Osteoblast (primary cell): ENCODE measurements at regions not wholly inside any gene's neighbourhood (a gene's known extent, or its start where the extent isn't known, plus 50 kb on each side); places are given as distances from the start of the nearest gene placed in this dataset.

Source experiments
- DNase-seq: peaks from one replicate; pipeline ENCODE4 v3.0.0; 2011; ENCODE audit warnings: low spot score, mixed read lengths; ENCODE audit not compliant: insufficient read length; ENCODE audit errors: missing footprints
- H2AFZ ChIP-seq: 2 replicates; pipeline ENCODE4 v1.6.0; 2011; ENCODE audit warnings: mild to moderate bottlenecking, low read length
- H3K27ac ChIP-seq: 2 replicates; pipeline ENCODE4 v1.5.1; 2011; ENCODE audit warnings: mild to moderate bottlenecking, low read depth, low read length, moderate library complexity
- H3K27me3 ChIP-seq: 2 replicates; pipeline ENCODE4 v1.6.0; 2012; ENCODE audit warnings: mild to moderate bottlenecking, control low read depth, inconsistent platforms, low read length, moderate library complexity; ENCODE audit not compliant: insufficient read depth
- H3K36me3 ChIP-seq: 2 replicates; pipeline ENCODE4 v1.5.1; 2011; ENCODE audit warnings: mild to moderate bottlenecking, low read length, control low read depth, moderate library complexity; ENCODE audit not compliant: insufficient read depth
- H3K4me1 ChIP-seq: 2 replicates; pipeline ENCODE4 v1.5.1; 2011; ENCODE audit warnings: mild to moderate bottlenecking, low read length, control low read depth, moderate library complexity; ENCODE audit not compliant: insufficient read depth
- H3K4me2 ChIP-seq: 2 replicates; pipeline ENCODE4 v1.6.0; 2011; ENCODE audit warnings: mild to moderate bottlenecking, low read length; ENCODE audit not compliant: insufficient read depth
- H3K4me3 ChIP-seq: fragments of 200-600 bp; sonication (generic); 3 replicates; pipeline ENCODE4 v1.5.1; 2012; ENCODE audit warnings: mild to moderate bottlenecking, low read length, inconsistent platforms; ENCODE audit not compliant: insufficient read depth
- H3K79me2 ChIP-seq: 2 replicates; pipeline ENCODE4 v1.6.0; 2012; ENCODE audit warnings: mild to moderate bottlenecking, low read length, control low read depth, inconsistent platforms; ENCODE audit not compliant: insufficient read depth
- H3K9me3 ChIP-seq: 2 replicates; pipeline ENCODE4 v1.5.1; 2011; ENCODE audit warnings: low read depth, low read length, control low read depth
- H4K20me1 ChIP-seq: 2 replicates; pipeline ENCODE4 v1.6.0; 2012; ENCODE audit warnings: mild to moderate bottlenecking, low read length, control low read depth; ENCODE audit not compliant: insufficient read depth
- TF ChIP-seq, protein P1 (sequence below): IDR thresholded peaks from 2 replicates; pipeline ENCODE4 v1.5.1; 2011; ENCODE audit warnings: mild to moderate bottlenecking, low read depth, low read length, moderate library complexity; ENCODE audit errors: extremely low read depth

DNA sequence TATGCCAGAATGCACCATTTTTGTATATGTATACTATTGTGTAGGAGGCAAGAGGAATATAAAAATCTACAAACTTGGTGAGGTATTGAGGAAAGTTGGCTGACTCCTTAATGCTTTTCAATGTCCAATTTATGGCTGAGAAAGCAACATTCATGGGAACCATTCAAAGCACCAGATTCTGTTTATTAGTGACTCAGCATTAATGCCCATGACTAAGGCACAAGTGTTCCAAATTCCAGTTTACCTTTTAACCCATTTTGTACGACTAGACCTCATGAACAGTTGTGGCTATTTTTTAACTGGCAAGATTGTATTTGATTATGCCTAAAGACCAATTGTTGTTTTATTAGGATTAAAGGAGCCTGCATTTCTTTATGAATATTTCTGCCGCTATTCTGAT is 375.4 kb upstream of the ATP2B1 start:
- TF ChIP-seq, protein P1, sequence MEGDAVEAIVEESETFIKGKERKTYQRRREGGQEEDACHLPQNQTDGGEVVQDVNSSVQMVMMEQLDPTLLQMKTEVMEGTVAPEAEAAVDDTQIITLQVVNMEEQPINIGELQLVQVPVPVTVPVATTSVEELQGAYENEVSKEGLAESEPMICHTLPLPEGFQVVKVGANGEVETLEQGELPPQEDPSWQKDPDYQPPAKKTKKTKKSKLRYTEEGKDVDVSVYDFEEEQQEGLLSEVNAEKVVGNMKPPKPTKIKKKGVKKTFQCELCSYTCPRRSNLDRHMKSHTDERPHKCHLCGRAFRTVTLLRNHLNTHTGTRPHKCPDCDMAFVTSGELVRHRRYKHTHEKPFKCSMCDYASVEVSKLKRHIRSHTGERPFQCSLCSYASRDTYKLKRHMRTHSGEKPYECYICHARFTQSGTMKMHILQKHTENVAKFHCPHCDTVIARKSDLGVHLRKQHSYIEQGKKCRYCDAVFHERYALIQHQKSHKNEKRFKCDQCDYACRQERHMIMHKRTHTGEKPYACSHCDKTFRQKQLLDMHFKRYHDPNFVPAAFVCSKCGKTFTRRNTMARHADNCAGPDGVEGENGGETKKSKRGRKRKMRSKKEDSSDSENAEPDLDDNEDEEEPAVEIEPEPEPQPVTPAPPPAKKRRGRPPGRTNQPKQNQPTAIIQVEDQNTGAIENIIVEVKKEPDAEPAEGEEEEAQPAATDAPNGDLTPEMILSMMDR = no peak
- H3K4me3 ChIP-seq = no peak overlapping the region
- H3K9me3 ChIP-seq = no peaks in the 10 kb centered on the region
- no peak for DNase-seq
- no peaks in the 10 kb centered on the region for H3K27me3 ChIP-seq
- H3K79me2 ChIP-seq = no peaks in the 10 kb centered on the region
- H4K20me1 ChIP-seq = no peaks in the 10 kb centered on the region
- no peak overlapping the region for H3K4me2 ChIP-seq
- no peak overlapping the region for H2AFZ ChIP-seq
- no peak overlapping the region for H3K27ac ChIP-seq
- peaks cover 12% of the 10 kb centered on the region for H3K4me1 ChIP-seq
- H3K36me3 ChIP-seq = no peaks in the 10 kb centered on the region

DNA sequence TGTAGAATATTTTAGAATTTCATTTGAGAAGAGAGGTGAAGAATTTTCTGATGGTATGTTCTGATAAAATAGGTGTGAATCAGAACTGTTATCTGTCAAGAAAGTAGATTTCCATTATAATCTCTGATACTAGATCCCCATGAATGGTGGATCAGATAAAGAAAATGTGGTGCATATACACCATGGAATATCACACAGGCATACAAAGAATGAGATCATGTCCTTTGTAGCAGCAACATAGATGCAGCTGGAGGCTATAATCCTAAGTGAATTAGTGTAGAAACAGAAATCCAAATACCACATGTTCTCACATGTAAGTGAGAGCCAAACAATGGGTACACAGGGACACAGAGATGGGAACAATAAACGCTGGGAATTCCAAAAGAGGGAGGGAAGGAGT is 372.0 kb upstream of the ATP2B1 start:
- Histone ChIP-seq H2AFZ (no peak overlapping the region), H3K4me3 (no peak overlapping the region), H3K27ac (no peak overlapping the region), H3K4me2 (no peak overlapping the region), H3K36me3 (no peaks in the 10 kb centered on the region), H3K9me3 (no peaks in the 10 kb centered on the region), H3K4me1 (peaks cover 5% of the 10 kb centered on the region), H3K27me3 (no peaks in the 10 kb centered on the region), H3K79me2 (no peaks in the 10 kb centered on the region), H4K20me1 (no peaks in the 10 kb centered on the region)
- TF ChIP-seq, protein P1 = no peak
- DNase-seq = no peak

DNA sequence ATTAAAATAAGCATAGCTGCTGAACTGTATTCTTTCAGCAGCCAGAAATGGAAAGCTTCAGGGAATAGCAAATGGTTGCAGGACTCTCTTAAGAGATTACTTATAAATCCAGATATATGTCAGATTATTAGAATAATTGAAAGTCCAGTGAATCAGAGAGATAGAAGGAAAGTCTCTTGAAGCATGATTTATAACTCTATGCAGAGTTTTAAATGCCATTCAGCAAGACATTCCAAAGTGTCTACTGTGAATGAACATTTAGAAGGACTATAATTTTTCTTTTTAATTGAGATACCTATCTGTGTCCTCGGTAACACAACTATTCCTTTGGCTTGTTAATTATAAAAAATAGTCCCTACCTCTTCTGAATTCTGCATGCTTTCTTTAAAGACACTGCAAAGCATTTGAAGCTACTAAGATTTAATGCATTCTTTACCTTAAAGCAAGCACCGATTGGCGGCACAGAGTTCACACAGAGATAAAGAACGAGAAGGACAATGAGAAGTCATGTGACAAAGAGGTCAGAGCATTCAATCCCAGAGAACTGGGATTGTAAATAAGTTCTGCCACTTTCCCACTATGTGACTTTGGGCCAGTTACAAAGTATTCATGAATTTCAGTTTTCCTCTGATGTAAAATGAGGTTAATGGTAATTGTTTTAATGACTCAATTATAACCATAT is 371.0 kb upstream of the ATP2B1 start:
- Histone ChIP-seq H4K20me1 (no peaks in the 10 kb centered on the region), H3K27ac (no peak overlapping the region), H3K4me2 (no peak overlapping the region), H3K79me2 (no peaks in the 10 kb centered on the region), H2AFZ (no peak overlapping the region), H3K4me1 (no peaks in the 10 kb centered on the region), H3K27me3 (no peaks in the 10 kb centered on the region), H3K4me3 (no peak overlapping the region), H3K36me3 (no peaks in the 10 kb centered on the region), H3K9me3 (no peaks in the 10 kb centered on the region)
- no peak for DNase-seq
- TF ChIP-seq, protein P1 = no peak

DNA sequence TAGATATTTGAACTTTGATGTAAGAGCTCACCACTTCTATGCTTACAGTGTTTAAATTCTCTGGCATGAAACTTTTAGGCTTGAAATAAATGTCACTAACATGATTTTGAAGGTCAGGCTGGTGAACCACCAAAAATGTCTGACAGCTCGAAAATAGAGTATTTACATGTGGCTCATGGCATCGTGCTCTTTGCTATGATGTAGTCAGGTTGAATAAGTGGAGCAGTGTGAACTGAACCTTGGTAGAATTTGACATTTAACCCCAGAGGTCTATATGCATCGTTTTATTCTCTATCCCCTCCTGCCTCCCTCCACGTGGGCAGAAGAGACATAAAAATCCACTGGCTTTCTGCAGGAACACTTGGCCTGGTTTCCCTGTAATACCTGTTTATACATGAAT is 369.7 kb upstream of the ATP2B1 start:
- Histone ChIP-seq H3K36me3 (no peaks in the 10 kb centered on the region), H3K4me2 (no peak overlapping the region), H4K20me1 (no peaks in the 10 kb centered on the region), H3K4me3 (no peak overlapping the region), H3K4me1 (no peaks in the 10 kb centered on the region), H2AFZ (no peak overlapping the region), H3K27me3 (no peaks in the 10 kb centered on the region), H3K79me2 (no peaks in the 10 kb centered on the region), H3K27ac (no peak overlapping the region), H3K9me3 (no peaks in the 10 kb centered on the region)
- DNase-seq = no peak
- TF ChIP-seq, protein P1 = no peak
